ENCODE measurements at regions not wholly inside any gene's neighbourhood (a gene's known extent, or its start where the extent isn't known, plus 50 kb on each side); places are given as distances from the start of the nearest gene placed in this dataset.
"Not testable (repeated sequence)": the region's sequence is repeated elsewhere in the genome, so short reads cannot be mapped to it uniquely, and the experiment has no call there.

DNA sequence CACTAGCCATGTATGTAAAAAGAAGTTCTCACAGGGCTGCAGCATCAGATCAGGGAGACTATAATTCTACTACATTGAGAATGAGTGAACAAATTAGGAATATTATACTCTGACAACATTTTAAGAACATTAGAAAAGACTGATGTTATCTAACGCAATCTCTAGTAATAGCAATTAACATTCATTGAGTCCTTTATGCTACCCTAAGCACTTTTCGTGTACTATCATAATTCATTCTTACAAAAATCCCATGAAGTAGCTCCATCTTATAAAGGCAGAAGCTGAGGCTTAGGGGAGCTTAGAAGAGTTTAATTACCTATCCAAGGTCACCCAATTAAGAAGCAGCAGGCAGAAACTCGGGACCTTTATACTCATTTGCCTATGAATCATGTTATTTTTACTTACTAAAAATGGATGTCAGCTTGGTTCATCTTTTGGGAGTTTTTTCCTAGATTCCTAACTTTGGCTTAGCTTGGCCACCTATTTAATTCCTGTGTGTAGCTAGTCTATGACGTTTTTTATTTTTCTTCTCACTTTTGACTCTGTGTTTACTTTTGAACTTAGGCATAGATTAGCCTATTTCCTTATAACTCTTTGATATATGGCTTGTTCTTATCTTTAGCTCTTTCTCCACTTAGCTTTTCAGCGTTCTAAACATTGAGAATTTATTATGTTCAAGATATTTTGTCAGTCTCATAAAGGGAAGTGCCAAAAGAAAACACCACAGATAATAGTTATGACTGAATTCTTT is 333.5 kb upstream of the DCN start:
- in situ Hi-C loops (cut with HindIII; ENCODE audit: low sequenced_read_pairs): no loop called here

- in situ Hi-C loops (cut with HindIII; ENCODE audit: low sequenced_read_pairs): no loop called here
Observed at GRCh38 chr12:91513313-91513712, 330.7 kb upstream of the DCN start.

- in situ Hi-C loops (cut with HindIII; ENCODE audit: low sequenced_read_pairs): no loop called here
Observed at GRCh38 chr12:91511795-91512420, 329.3 kb upstream of the DCN start.

GRCh38 chr12:91507754-91508153 is 325.1 kb upstream of the DCN start:
- in situ Hi-C loops (cut with HindIII; ENCODE audit: low sequenced_read_pairs): no loop called here

- in situ Hi-C loops (cut with HindIII; ENCODE audit: low sequenced_read_pairs): no loop called here
Observed at GRCh38 chr12:91506452-91506851, 323.8 kb upstream of the DCN start.

DNA sequence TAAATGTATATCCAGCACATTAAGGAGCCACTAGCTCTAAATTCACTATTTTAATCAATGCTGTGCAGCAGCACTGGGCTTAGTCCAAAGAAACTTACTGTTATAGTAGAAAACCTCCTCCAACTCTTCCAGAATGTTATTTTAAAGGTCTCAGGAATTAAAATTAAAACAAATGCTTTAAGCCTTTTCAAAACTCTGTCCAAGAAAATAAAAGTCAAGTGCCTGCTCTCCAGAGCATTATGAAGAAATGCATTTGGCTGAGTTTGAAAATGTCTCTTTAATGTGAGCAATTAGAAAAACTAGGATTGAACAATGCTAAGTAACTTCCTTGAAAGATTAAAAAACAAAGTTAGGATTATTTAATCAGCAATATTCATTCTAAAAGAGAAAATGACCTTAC is 322.4 kb upstream of the DCN start:
- in situ Hi-C loops (cut with HindIII; ENCODE audit: low sequenced_read_pairs): no loop called here

GRCh38 chr12:91502208-91502607 is 319.6 kb upstream of the DCN start:
- in situ Hi-C loops (cut with HindIII; ENCODE audit: low sequenced_read_pairs): no loop called here

- in situ Hi-C loops (cut with HindIII; ENCODE audit: low sequenced_read_pairs): no loop called here
Observed at GRCh38 chr12:91496337-91496736, 313.7 kb upstream of the DCN start.

DNA sequence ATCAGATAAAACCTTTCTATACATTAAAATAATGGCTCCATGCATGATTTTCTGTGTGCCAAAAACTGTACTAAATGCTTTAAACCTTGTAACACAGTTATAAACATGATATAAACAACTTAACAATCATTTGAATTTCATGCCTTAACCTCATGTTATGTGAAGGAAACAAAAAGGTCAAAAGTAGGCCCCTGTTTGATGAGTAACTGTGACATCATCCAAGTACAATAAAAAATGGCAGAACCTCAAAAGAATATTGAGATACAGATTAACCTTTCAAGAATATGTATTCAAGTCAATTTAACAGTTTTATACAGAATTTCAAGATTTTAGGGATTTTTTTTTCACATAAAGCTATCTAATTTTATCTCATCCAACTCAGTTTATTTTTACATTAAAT is 310.7 kb upstream of the DCN start:
- in situ Hi-C loops (cut with HindIII; ENCODE audit: low sequenced_read_pairs): no loop called here

DNA sequence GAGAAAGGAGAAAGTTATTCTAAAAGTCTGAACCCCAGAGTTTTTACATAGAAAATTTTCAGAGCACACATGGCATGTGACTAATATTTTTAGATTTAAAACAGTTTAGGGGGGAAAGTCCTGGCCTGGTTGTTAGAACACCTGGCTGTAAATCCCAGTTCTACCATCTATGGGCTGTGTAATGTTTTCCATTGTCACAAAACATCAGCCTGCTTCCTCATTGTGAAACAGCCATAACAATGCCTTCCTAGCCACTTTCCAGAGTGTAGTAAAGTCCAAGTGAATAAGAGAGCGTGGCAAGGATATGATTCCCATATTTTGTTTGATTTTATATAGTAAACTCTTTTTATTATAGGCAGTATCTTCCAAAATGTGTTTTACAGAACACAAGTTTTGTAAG is 310.0 kb upstream of the DCN start:
- in situ Hi-C loops (cut with HindIII; ENCODE audit: low sequenced_read_pairs): no loop called here

GRCh38 chr12:91490667-91491311 is 308.2 kb upstream of the DCN start:
- in situ Hi-C loops (cut with HindIII; ENCODE audit: low sequenced_read_pairs): no loop called here

- in situ Hi-C loops (cut with HindIII; ENCODE audit: low sequenced_read_pairs): no loop called here
Observed at GRCh38 chr12:91483471-91483985, 300.9 kb upstream of the DCN start.

GRCh38 chr12:91482231-91482630 is 299.6 kb upstream of the DCN start:
- in situ Hi-C loops (cut with HindIII; ENCODE audit: low sequenced_read_pairs): no loop called here

DNA sequence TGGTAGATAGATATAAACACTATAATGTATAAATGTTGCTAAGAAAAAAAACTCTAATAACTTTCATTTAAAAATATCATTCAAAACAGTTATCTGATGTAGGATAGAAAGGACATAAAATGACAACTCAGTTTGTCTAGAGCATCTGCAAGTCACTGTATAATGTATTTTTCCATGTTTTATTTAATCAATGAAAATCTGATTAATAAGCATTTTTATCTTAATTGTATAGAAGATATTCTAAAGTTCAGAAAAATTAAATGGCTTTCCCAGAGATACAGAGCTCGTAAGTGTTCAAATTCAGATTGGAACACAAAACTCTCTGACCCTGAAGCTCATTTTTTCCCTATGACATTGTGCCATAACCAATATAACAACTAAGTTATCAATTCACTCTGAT is 295.9 kb upstream of the DCN start:
- in situ Hi-C loops (cut with HindIII; ENCODE audit: low sequenced_read_pairs): no loop called here

- in situ Hi-C loops (cut with HindIII; ENCODE audit: low sequenced_read_pairs): no loop called here
Observed at GRCh38 chr12:91467686-91468085, 285.1 kb upstream of the DCN start.

- in situ Hi-C loops (cut with HindIII; ENCODE audit: low sequenced_read_pairs): no loop called here
Observed at GRCh38 chr12:91461061-91461460, 278.4 kb upstream of the DCN start.

DNA sequence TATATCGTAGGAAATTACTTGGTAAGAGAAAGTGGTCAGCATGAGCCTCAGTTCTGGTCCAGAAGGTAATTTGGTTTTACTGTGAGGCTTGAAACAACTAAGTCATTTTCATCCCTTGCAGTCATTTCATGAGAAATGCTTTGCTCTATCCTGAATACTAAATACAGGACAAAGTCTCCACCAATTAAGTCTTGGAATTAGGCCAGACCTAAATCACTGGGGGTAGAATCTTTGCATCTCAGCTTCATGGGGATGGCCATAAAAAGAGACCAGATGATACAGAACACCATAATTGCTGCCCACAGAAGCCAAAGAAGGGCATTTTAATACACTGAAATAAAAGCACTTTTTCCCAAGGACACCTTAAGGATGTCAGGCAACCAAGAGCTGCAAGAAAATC is 277.9 kb upstream of the DCN start:
- in situ Hi-C loops (cut with HindIII; ENCODE audit: low sequenced_read_pairs): no loop called here

DNA sequence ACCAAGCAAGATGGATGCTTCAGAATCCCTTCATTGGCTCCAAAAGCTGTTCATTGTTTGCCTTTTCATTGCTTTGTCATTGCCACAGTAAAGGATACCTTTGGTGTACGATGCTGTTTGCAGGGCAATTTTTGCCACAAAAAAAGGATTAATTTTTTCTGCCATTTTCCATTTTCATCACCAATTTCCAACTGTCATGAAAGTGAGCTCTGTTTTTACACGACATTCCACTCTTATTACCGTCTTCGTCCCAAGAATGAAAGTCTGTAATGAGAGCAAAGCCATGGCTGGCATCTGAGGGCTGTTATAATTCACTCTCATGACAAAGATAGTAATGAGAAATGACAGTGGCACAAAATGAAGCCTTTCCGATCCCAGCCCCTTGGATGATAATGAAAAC is 272.7 kb upstream of the DCN start:
- in situ Hi-C loops (cut with HindIII; ENCODE audit: low sequenced_read_pairs): no loop called here

- in situ Hi-C loops (cut with HindIII; ENCODE audit: low sequenced_read_pairs): no loop called here
Observed at GRCh38 chr12:91454179-91454578, 271.6 kb upstream of the DCN start.

- in situ Hi-C loops (cut with HindIII; ENCODE audit: low sequenced_read_pairs): not testable (repeated sequence)
Observed at GRCh38 chr12:91452464-91452863, 269.8 kb upstream of the DCN start.

- in situ Hi-C loops (cut with HindIII; ENCODE audit: low sequenced_read_pairs): no loop called here
Observed at GRCh38 chr12:91441993-91442952, 259.7 kb upstream of the DCN start.

All from DLD1 (cell line).